CD4-positive, alpha-beta T cell (primary cell): ENCODE measurements at regions not wholly inside any gene's neighbourhood (a gene's known extent, or its start where the extent isn't known, plus 50 kb on each side); places are given as distances from the start of the nearest gene placed in this dataset.

Experiments
- ATAC-seq: fragments of 200-7000 bp; cut with Tn5 transposase; one replicate; pipeline ENCODE4 v1.10.0; 2022; ENCODE audit warnings: mild to moderate bottlenecking; ENCODE audit not compliant: poor library complexity
- CTCF ChIA-PET: fragments of 350-600 bp; sonication (Branson Sonifier 250); formaldehyde crosslinking; loops from one replicate; lab custom pipeline; 2021; ENCODE audit warnings: antibody characterized with exemption, inconsistent platforms; lab: Charles Lee
- POLR2A ChIA-PET: fragments of 350-600 bp; sonication (Branson Sonifier 250); formaldehyde crosslinking; loops from one replicate; lab custom pipeline; 2021; ENCODE audit warnings: antibody characterized with exemption, inconsistent platforms; lab: Charles Lee
- DNase-seq, 14 experiments: peaks; one replicate each; pipeline ENCODE4 v3.0.0-alpha.2; 2013 to 2020; ENCODE audit warnings: mixed read lengths in 2 of 14
- H3K27ac ChIP-seq, 2 donors: one replicate each; pipeline versions ENCODE4 v1.5.1 to v1.7.0; 2013; ENCODE audit warnings: low read length in 2 of 2, low read depth in 1 of 2, mild to moderate bottlenecking in 1 of 2
- H3K27me3 ChIP-seq, 2 experiments: 1 replicate in 1 of 2; 2 replicates in 1 of 2; pipeline versions ENCODE4 v1.6.1 to v1.7.0; 2013; ENCODE audit warnings: low read length in 2 of 2, control low read depth in 1 of 2, mild to moderate bottlenecking in 1 of 2, moderate library complexity in 1 of 2; ENCODE audit not compliant: insufficient read depth in 2 of 2, control insufficient read depth in 1 of 2
- H3K36me3 ChIP-seq: one replicate; pipeline ENCODE4 v1.6.1; 2013; ENCODE audit warnings: low read length, control low read depth; ENCODE audit not compliant: insufficient read depth
- H3K4me1 ChIP-seq: one replicate; pipeline ENCODE4 v1.6.1; 2013; ENCODE audit warnings: low read length, control low read depth; ENCODE audit not compliant: insufficient read depth
- H3K4me3 ChIP-seq: one replicate; pipeline ENCODE4 v1.5.1; 2013; ENCODE audit warnings: mild to moderate bottlenecking, low read length, moderate library complexity
- H3K9me3 ChIP-seq, 2 experiments: 1 replicate in 1 of 2; 2 replicates in 1 of 2; pipeline versions ENCODE4 v1.6.1 to v1.7.0; 2013; ENCODE audit warnings: low read length in 2 of 2, mild to moderate bottlenecking in 2 of 2, control low read depth in 1 of 2, moderate library complexity in 1 of 2; ENCODE audit not compliant: control insufficient read depth in 1 of 2, insufficient read depth in 1 of 2
- H3K27ac Mint-ChIP-seq: one replicate; pipeline ENCODE4 v1.8.0; 2020; ENCODE audit warnings: mixed read lengths
- H3K27me3 Mint-ChIP-seq: one replicate; pipeline ENCODE4 v1.8.0; 2021; ENCODE audit warnings: mixed read lengths
- H3K36me3 Mint-ChIP-seq: one replicate; pipeline ENCODE4 v1.8.0; 2021; ENCODE audit warnings: low read depth, mixed read lengths
- H3K4me1 Mint-ChIP-seq: one replicate; pipeline ENCODE4 v1.8.0; 2021; ENCODE audit warnings: low read depth, mixed read lengths
- H3K4me3 Mint-ChIP-seq: one replicate; pipeline ENCODE4 v1.8.0; 2020; ENCODE audit warnings: mild to moderate bottlenecking, mixed read lengths
- H3K9me3 Mint-ChIP-seq: one replicate; pipeline ENCODE4 v1.8.0; 2020; ENCODE audit warnings: mixed read lengths
- intact Hi-C, 2 experiments: fragments of 100-400 bp; cut with DNase I in 1 of 2; cut with micrococcal nuclease in 1 of 2; formaldehyde crosslinking; loops; one replicate each; pipeline versions ENCODE4 v1.15.1 to v1.9.0; 2023 to 2025; cut with DNase I, micrococcal nuclease
- TF ChIP-seq, protein P1 (sequence below): fragments of 200-600 bp; IDR thresholded peaks from one replicate; pipeline ENCODE4 v1.8.0; 2022; ENCODE audit warnings: antibody characterized with exemption, mild to moderate bottlenecking

DNA sequence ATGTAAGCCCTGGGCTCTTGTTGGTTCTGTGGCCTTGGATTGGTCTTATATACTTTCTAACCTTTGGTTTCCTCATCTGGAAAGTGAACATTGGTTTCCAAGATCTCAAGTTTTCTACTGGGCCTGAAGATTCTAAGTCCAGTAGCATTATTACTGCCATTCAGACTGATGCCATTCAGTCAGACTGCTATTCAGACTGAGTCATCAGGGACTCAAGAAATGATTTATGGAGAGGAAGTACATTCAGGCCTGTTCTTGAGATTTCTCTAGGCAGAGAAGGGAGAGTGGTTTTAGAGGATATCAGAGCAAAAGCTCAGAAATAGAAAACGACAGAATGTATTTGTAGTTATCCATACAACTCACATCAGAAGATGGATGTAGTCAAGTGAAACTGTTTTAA lies 557.2 kb downstream of the NR2F2 start:
- TF ChIP-seq, protein P1, sequence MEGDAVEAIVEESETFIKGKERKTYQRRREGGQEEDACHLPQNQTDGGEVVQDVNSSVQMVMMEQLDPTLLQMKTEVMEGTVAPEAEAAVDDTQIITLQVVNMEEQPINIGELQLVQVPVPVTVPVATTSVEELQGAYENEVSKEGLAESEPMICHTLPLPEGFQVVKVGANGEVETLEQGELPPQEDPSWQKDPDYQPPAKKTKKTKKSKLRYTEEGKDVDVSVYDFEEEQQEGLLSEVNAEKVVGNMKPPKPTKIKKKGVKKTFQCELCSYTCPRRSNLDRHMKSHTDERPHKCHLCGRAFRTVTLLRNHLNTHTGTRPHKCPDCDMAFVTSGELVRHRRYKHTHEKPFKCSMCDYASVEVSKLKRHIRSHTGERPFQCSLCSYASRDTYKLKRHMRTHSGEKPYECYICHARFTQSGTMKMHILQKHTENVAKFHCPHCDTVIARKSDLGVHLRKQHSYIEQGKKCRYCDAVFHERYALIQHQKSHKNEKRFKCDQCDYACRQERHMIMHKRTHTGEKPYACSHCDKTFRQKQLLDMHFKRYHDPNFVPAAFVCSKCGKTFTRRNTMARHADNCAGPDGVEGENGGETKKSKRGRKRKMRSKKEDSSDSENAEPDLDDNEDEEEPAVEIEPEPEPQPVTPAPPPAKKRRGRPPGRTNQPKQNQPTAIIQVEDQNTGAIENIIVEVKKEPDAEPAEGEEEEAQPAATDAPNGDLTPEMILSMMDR: no peak
- Histone ChIP-seq H3K27ac (no peak overlapping the region), H3K4me3 (no peak overlapping the region), H3K27me3 (no peaks in the 10 kb centered on the region), H3K9me3 (no peaks in the 10 kb centered on the region), H3K4me1 (no peaks in the 10 kb centered on the region), H3K36me3 (no peaks in the 10 kb centered on the region)
- no peak for ATAC-seq
- peaks cover 1% of the 10 kb centered on the region for H3K9me3 Mint-ChIP-seq
- CTCF ChIA-PET: no interaction called here
- H3K4me3 Mint-ChIP-seq: no peak overlapping the region
- no peaks in the 10 kb centered on the region for H3K4me1 Mint-ChIP-seq
- H3K27me3 Mint-ChIP-seq: no peaks in the 10 kb centered on the region
- DNase-seq: no peak
- H3K36me3 Mint-ChIP-seq: no peaks in the 10 kb centered on the region
- POLR2A ChIA-PET: no interaction called here
- intact Hi-C loops: no loop called here
- no peak overlapping the region for H3K27ac Mint-ChIP-seq

DNA sequence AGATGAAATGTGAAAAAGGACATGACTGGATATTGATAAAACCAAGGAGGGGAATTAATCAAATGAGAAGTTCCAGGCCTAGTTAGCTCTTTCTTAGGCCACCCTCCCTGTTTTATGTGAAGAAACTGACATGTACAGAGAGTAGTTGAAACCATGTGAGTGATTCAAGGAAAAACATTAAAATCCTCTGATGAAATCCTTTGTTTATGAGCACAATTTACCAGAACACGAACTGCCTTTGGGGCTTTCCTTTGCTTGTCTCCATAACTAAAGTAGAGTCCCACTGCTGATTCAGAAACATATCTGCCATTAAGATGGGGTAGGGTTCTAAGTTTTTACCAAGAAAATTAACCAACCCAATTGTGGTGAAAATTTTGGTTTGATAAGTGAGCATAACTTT lies 558.3 kb downstream of the NR2F2 start:
- ChIA-PET POLR2A (no interaction called here), CTCF (no interaction called here)
- TF ChIP-seq, protein P1: no peak
- no peaks in the 10 kb centered on the region for H3K27me3 ChIP-seq
- no peaks in the 10 kb centered on the region for H3K27me3 Mint-ChIP-seq
- no peak overlapping the region for H3K4me3 ChIP-seq
- no peaks in the 10 kb centered on the region for H3K36me3 ChIP-seq
- H3K9me3 ChIP-seq: no peaks in the 10 kb centered on the region
- H3K4me1 Mint-ChIP-seq: no peaks in the 10 kb centered on the region
- H3K36me3 Mint-ChIP-seq: no peaks in the 10 kb centered on the region
- peaks cover 1% of the 10 kb centered on the region for H3K9me3 Mint-ChIP-seq
- intact Hi-C loops: no loop called here
- ATAC-seq: no peak
- no peak for DNase-seq
- no peak overlapping the region for H3K27ac ChIP-seq
- H3K27ac Mint-ChIP-seq: no peak overlapping the region
- H3K4me3 Mint-ChIP-seq: no peak overlapping the region
- no peaks in the 10 kb centered on the region for H3K4me1 ChIP-seq

DNA sequence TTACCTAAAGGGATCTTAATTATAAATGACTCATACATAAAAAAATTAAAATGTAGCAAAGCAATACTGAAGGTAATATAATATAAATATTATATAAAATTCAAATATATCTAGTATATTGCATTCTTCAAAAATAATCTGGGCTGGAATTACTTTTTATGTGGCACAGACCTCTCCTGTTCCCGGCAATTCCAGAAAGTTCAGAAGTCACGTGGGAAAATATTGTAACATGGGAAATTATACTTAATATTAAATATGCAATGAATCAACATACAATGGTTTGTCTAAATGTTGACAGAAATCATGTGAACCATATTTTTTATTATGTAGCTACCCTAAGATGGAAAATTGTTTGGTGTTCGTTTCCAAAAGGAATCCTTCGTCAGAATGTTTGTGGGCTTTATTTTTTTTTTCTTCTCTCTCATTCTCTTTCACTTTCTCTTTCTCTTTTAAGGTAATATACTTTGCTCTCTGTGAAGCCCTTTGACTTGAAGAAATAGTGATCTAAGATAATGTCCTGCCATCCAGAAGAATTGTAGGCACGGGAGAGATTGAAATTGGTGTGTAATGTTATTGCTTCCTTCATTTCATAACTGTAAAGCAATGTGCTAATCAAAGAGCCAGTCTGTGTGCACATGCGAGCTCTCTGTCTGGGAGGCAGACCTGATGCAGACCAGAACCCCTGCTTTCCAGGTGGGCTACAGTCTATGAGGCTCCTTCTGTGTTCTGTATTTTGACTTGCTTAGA lies 559.4 kb downstream of the NR2F2 start:
- Mint-ChIP-seq H3K27ac (no peak overlapping the region), H3K4me3 (peak overlapping the region; percentile 23), H3K36me3 (no peaks in the 10 kb centered on the region), H3K27me3 (no peaks in the 10 kb centered on the region), H3K9me3 (peaks cover 1% of the 10 kb centered on the region), H3K4me1 (no peaks in the 10 kb centered on the region)
- DNase-seq (peak in 1 of 14 experiments; percentile 12), ATAC-seq (no peak)
- peak overlapping the region; percentile 36 for H3K4me3 ChIP-seq
- ChIA-PET CTCF (no interaction called here), POLR2A (no interaction called here)
- H3K27ac ChIP-seq: no peak overlapping the region
- H3K4me1 ChIP-seq: no peaks in the 10 kb centered on the region
- no peaks in the 10 kb centered on the region for H3K36me3 ChIP-seq
- H3K9me3 ChIP-seq: no peaks in the 10 kb centered on the region
- intact Hi-C loops: no loop called here
- no peaks in the 10 kb centered on the region for H3K27me3 ChIP-seq
- TF ChIP-seq, protein P1: no peak
